SK-N-SH (cell line): ENCODE measurements at regions not wholly inside any gene's neighbourhood (a gene's known extent, or its start where the extent isn't known, plus 50 kb on each side); places are given as distances from the start of the nearest gene placed in this dataset.

ENCODE experiments used
- NRF1 ChIP-seq: IDR thresholded peaks from 2 replicates; pipeline ENCODE4 v1.6.1; 2012; ENCODE audit warnings: low read depth, mild to moderate bottlenecking, low read length
- POLR2AphosphoS5 ChIP-seq: IDR thresholded peaks from 2 replicates; pipeline ENCODE4 v1.6.1; 2012; ENCODE audit warnings: low read depth, low read length
- RAD21 ChIP-seq: IDR thresholded peaks from 2 replicates; pipeline ENCODE4 v1.6.1; 2012; ENCODE audit warnings: mild to moderate bottlenecking, low read length
- TAF1 ChIP-seq: IDR thresholded peaks from 2 replicates; pipeline ENCODE4 v1.6.1; 2012; ENCODE audit warnings: low read depth, mild to moderate bottlenecking, low read length, moderate library complexity, borderline replicate concordance
- TCF12 ChIP-seq: IDR thresholded peaks from 2 replicates; pipeline ENCODE4 v1.4.0; 2012
- TEAD4 ChIP-seq: IDR thresholded peaks from 2 replicates; pipeline ENCODE4 v1.4.0; 2012; ENCODE audit warnings: mild to moderate bottlenecking, borderline replicate concordance; ENCODE audit not compliant: insufficient read depth
- YY1 ChIP-seq: IDR thresholded peaks from 2 replicates; pipeline ENCODE4 v1.4.0; 2012; ENCODE audit warnings: low read depth, mild to moderate bottlenecking
- TF ChIP-seq, protein P1 (sequence below): fragments of 200-600 bp; sonication (generic); IDR thresholded peaks from 2 replicates; pipeline ENCODE4 v1.6.1; 2017; ENCODE audit warnings: antibody characterized with exemption, mild to moderate bottlenecking, moderate library complexity
- TF ChIP-seq, protein P2 (sequence below): IDR thresholded peaks from 2 replicates; pipeline ENCODE4 v1.4.0; 2012; ENCODE audit warnings: low read depth, borderline replicate concordance

DNA sequence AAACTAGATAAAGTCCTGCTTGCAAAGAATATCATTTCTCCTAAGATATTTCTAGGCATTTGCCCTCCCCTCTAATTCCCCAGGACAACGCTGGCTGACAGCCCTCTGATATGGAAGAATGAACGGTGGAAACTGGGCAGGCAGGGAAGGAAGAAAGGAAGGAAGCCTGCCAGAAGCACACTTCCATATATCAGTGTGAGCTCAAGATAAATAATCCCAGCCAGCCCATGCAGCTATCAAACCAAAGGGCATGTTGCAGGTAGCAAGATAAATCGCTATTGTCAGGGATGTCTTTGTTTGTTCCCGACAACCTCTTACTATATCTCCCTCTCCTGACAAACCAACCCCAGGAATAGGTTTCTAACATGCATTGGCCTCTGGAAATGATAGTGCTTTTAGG, 412.8 kb downstream of the HNRNPD start:
- TF ChIP-seq, protein P1, sequence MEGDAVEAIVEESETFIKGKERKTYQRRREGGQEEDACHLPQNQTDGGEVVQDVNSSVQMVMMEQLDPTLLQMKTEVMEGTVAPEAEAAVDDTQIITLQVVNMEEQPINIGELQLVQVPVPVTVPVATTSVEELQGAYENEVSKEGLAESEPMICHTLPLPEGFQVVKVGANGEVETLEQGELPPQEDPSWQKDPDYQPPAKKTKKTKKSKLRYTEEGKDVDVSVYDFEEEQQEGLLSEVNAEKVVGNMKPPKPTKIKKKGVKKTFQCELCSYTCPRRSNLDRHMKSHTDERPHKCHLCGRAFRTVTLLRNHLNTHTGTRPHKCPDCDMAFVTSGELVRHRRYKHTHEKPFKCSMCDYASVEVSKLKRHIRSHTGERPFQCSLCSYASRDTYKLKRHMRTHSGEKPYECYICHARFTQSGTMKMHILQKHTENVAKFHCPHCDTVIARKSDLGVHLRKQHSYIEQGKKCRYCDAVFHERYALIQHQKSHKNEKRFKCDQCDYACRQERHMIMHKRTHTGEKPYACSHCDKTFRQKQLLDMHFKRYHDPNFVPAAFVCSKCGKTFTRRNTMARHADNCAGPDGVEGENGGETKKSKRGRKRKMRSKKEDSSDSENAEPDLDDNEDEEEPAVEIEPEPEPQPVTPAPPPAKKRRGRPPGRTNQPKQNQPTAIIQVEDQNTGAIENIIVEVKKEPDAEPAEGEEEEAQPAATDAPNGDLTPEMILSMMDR, result no peak
- TF ChIP-seq RAD21 (no peak), NRF1 (no peak), POLR2AphosphoS5 (no peak), TAF1 (no peak), YY1 (no peak), TEAD4 (no peak), TCF12 (no peak)
- TF ChIP-seq, protein P2, sequence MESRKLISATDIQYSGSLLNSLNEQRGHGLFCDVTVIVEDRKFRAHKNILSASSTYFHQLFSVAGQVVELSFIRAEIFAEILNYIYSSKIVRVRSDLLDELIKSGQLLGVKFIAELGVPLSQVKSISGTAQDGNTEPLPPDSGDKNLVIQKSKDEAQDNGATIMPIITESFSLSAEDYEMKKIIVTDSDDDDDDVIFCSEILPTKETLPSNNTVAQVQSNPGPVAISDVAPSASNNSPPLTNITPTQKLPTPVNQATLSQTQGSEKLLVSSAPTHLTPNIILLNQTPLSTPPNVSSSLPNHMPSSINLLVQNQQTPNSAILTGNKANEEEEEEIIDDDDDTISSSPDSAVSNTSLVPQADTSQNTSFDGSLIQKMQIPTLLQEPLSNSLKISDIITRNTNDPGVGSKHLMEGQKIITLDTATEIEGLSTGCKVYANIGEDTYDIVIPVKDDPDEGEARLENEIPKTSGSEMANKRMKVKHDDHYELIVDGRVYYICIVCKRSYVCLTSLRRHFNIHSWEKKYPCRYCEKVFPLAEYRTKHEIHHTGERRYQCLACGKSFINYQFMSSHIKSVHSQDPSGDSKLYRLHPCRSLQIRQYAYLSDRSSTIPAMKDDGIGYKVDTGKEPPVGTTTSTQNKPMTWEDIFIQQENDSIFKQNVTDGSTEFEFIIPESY, result no peak
